ENCODE measurements at regions not wholly inside any gene's neighbourhood (a gene's known extent, or its start where the extent isn't known, plus 50 kb on each side); places are given as distances from the start of the nearest gene placed in this dataset.
"Not testable (repeated sequence)": the region's sequence is repeated elsewhere in the genome, so short reads cannot be mapped to it uniquely, and the experiment has no call there.

- no peak overlapping the region for H3K4me3 Mint-ChIP-seq (ENCODE audit: unreplicated experiment)
- POLR2A ChIA-PET = no interaction called here
Measured at GRCh38 chr5:50292735-50293394, 148.2 kb downstream of the EMB start.

GRCh38 chr5:50280461-50280860 is 160.6 kb downstream of the EMB start:
- H3K4me3 Mint-ChIP-seq (ENCODE audit: unreplicated experiment); CTCF ChIA-PET; BruUV-seq (replicated peaks); H3K4me1 Mint-ChIP-seq (ENCODE audit: insufficient read depth, unreplicated experiment); H3K27ac Mint-ChIP-seq (ENCODE audit: low read depth, unreplicated experiment); H3K36me3 Mint-ChIP-seq (ENCODE audit: insufficient read depth, unreplicated experiment); DNase-seq (ENCODE audit: unreplicated experiment); POLR2A ChIA-PET; intact Hi-C loops (cut with micrococcal nuclease); H3K27me3 Mint-ChIP-seq (ENCODE audit: insufficient read depth, unreplicated experiment): not testable (repeated sequence)
- H3K9me3 Mint-ChIP-seq (ENCODE audit: unreplicated experiment) = peaks cover 17% of the 10 kb centered on the region

More at GRCh38 chr5:50292735-50293394, 148.2 kb downstream of the EMB start:
- DNase-seq (ENCODE audit: unreplicated experiment) = no peak
- TF ChIP-seq, protein P1, sequence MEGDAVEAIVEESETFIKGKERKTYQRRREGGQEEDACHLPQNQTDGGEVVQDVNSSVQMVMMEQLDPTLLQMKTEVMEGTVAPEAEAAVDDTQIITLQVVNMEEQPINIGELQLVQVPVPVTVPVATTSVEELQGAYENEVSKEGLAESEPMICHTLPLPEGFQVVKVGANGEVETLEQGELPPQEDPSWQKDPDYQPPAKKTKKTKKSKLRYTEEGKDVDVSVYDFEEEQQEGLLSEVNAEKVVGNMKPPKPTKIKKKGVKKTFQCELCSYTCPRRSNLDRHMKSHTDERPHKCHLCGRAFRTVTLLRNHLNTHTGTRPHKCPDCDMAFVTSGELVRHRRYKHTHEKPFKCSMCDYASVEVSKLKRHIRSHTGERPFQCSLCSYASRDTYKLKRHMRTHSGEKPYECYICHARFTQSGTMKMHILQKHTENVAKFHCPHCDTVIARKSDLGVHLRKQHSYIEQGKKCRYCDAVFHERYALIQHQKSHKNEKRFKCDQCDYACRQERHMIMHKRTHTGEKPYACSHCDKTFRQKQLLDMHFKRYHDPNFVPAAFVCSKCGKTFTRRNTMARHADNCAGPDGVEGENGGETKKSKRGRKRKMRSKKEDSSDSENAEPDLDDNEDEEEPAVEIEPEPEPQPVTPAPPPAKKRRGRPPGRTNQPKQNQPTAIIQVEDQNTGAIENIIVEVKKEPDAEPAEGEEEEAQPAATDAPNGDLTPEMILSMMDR (IDR thresholded peaks at IDR 0.05; ENCODE audit: unreplicated experiment) = no peak
- H3K4me1 Mint-ChIP-seq (ENCODE audit: insufficient read depth, unreplicated experiment) = no peaks in the 10 kb centered on the region
- BruUV-seq (replicated peaks) = no TSS peak
- CTCF ChIA-PET = no interaction called here
- peaks cover 12% of the 10 kb centered on the region for H3K9me3 Mint-ChIP-seq (ENCODE audit: unreplicated experiment)
- H3K36me3 Mint-ChIP-seq (ENCODE audit: insufficient read depth, unreplicated experiment) = no peaks in the 10 kb centered on the region
- H3K27me3 Mint-ChIP-seq (ENCODE audit: insufficient read depth, unreplicated experiment) = no peaks in the 10 kb centered on the region
- H3K27ac Mint-ChIP-seq (ENCODE audit: low read depth, unreplicated experiment) = no peak overlapping the region
- intact Hi-C loops (cut with micrococcal nuclease) = no loop called here

Data from MCF 10A (cell line).